ENCODE measurements at regions not wholly inside any gene's neighbourhood (a gene's known extent, or its start where the extent isn't known, plus 50 kb on each side); places are given as distances from the start of the nearest gene placed in this dataset.
"Not testable (repeated sequence)": the region's sequence is repeated elsewhere in the genome, so short reads cannot be mapped to it uniquely, and the experiment has no call there.

DNA sequence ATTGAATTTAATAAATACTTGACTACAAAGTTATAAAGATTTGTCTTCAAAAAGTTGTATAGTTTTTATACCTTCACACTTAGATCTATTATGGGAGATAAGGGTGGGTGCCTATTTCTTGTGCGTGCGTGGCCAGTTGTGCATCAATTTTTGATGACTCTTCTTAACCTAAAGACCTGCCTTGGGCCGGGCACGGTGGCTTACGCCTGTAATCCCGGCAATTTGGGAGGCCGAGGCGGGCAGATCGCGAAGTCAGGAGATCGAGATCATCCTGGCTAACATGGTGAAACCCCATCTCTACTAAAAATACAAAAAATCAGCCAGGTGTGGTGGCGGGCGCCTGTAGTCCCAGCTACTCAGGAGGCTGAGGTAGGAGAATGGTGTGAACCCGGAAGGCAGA lies 830.1 kb downstream of the BRD1 start:
- TF ChIP-seq, protein P1, sequence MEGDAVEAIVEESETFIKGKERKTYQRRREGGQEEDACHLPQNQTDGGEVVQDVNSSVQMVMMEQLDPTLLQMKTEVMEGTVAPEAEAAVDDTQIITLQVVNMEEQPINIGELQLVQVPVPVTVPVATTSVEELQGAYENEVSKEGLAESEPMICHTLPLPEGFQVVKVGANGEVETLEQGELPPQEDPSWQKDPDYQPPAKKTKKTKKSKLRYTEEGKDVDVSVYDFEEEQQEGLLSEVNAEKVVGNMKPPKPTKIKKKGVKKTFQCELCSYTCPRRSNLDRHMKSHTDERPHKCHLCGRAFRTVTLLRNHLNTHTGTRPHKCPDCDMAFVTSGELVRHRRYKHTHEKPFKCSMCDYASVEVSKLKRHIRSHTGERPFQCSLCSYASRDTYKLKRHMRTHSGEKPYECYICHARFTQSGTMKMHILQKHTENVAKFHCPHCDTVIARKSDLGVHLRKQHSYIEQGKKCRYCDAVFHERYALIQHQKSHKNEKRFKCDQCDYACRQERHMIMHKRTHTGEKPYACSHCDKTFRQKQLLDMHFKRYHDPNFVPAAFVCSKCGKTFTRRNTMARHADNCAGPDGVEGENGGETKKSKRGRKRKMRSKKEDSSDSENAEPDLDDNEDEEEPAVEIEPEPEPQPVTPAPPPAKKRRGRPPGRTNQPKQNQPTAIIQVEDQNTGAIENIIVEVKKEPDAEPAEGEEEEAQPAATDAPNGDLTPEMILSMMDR (IDR thresholded peaks at IDR 0.05): not testable (repeated sequence)
- TF ChIP-seq EP300, POLR2A, POLR2AphosphoS5 (IDR thresholded peaks at IDR 0.05): not testable (repeated sequence)
